Liver (tissue), 8 donors: ENCODE measurements at regions not wholly inside any gene's neighbourhood (a gene's known extent, or its start where the extent isn't known, plus 50 kb on each side); places are given as distances from the start of the nearest gene placed in this dataset.

Source experiments
- DNase-seq: peaks from one replicate; pipeline ENCODE4 v3.0.0-alpha.2; 2017; ENCODE audit warnings: low spot score
- H3K27ac ChIP-seq, 2 donors: one replicate each; pipeline ENCODE4 v1.7.0; 2013; ENCODE audit warnings: inconsistent platforms in 2 of 2, low read length in 2 of 2, control low read depth in 1 of 2, low read depth in 1 of 2, mild to moderate bottlenecking in 1 of 2
- H3K27me3 ChIP-seq, 4 donors: one replicate each; pipeline versions ENCODE4 v1.6.1 to v1.7.0; 2013; ENCODE audit warnings: low read length in 3 of 4, inconsistent platforms in 1 of 4, mild to moderate bottlenecking in 1 of 4, moderate library complexity in 1 of 4; ENCODE audit not compliant: control insufficient read depth in 4 of 4, insufficient read depth in 4 of 4
- H3K36me3 ChIP-seq, 4 donors: one replicate each; pipeline versions ENCODE4 v1.6.1 to v1.7.0; 2013; ENCODE audit warnings: low read length in 3 of 4, mild to moderate bottlenecking in 3 of 4, low read depth in 1 of 4, moderate library complexity in 1 of 4; ENCODE audit not compliant: control insufficient read depth in 4 of 4, insufficient read depth in 3 of 4
- H3K4me1 ChIP-seq, 4 donors: one replicate each; pipeline versions ENCODE4 v1.6.1 to v1.7.0; 2013; ENCODE audit warnings: low read length in 3 of 4, mild to moderate bottlenecking in 3 of 4, moderate library complexity in 1 of 4; ENCODE audit not compliant: control insufficient read depth in 4 of 4, insufficient read depth in 4 of 4
- H3K4me3 ChIP-seq, 3 donors: one replicate each; pipeline versions ENCODE4 v1.6.1 to v1.7.0; 2013; ENCODE audit warnings: low read length in 3 of 3, control low read depth in 1 of 3, low read depth in 1 of 3, mild to moderate bottlenecking in 1 of 3
- H3K9ac ChIP-seq, 2 donors: one replicate each; pipeline ENCODE4 v1.7.0; 2013; ENCODE audit warnings: low read length in 2 of 2, mild to moderate bottlenecking in 2 of 2, moderate library complexity in 2 of 2, control low read depth in 1 of 2, low read depth in 1 of 2
- H3K9me3 ChIP-seq, 4 donors: one replicate each; pipeline versions ENCODE4 v1.6.1 to v1.7.0; 2013; ENCODE audit warnings: low read length in 3 of 4; ENCODE audit not compliant: control insufficient read depth in 4 of 4
- EGR1 ChIP-seq, 2 donors: IDR thresholded peaks; 2 replicates each; pipeline ENCODE4 v1.6.1; 2016 to 2018; ENCODE audit warnings: antibody characterized with exemption in 2 of 2, low read depth in 2 of 2
- FOXA1 ChIP-seq: IDR thresholded peaks from 2 replicates; pipeline ENCODE4 v1.6.1; 2016; ENCODE audit warnings: antibody characterized with exemption
- FOXA2 ChIP-seq: IDR thresholded peaks from 2 replicates; pipeline ENCODE4 v1.6.1; 2016; ENCODE audit warnings: antibody characterized with exemption
- HNF4A ChIP-seq, 2 donors: conservative IDR thresholded peaks; 2 replicates each; pipeline ENCODE4 v1.6.1; 2016; ENCODE audit warnings: antibody characterized with exemption in 2 of 2, mild to moderate bottlenecking in 2 of 2
- HNF4G ChIP-seq: IDR thresholded peaks from 2 replicates; pipeline ENCODE4 v1.6.1; 2016; ENCODE audit warnings: antibody characterized with exemption
- JUND ChIP-seq, 2 donors: IDR thresholded peaks; 2 replicates each; pipeline ENCODE4 v1.6.1; 2016; ENCODE audit warnings: antibody characterized with exemption in 2 of 2
- RAD21 ChIP-seq, 2 donors: IDR thresholded peaks; 2 replicates each; pipeline ENCODE4 v1.6.1; 2016; ENCODE audit warnings: antibody characterized with exemption in 2 of 2, mild to moderate bottlenecking in 2 of 2
- RXRA ChIP-seq, 2 donors: IDR thresholded peaks; 2 replicates each; pipeline ENCODE4 v1.6.1; 2017 to 2018; ENCODE audit warnings: antibody characterized with exemption in 2 of 2, mild to moderate bottlenecking in 1 of 2
- TAF1 ChIP-seq: conservative IDR thresholded peaks from 2 replicates; pipeline ENCODE4 v1.6.1; 2016; ENCODE audit warnings: antibody characterized with exemption, mild to moderate bottlenecking
- YY1 ChIP-seq: IDR thresholded peaks from 2 replicates; pipeline ENCODE4 v1.6.1; 2016; ENCODE audit warnings: antibody characterized with exemption, mild to moderate bottlenecking
- WGBS: extraction: QIAGEN DNeasy Blood & Tissue Kit; methylation state at CpG from one replicate; pipeline ENCODE4 v1.1.7; 2013; 5-methylcytosine and 5-hydroxymethylcytosine counted together
- TF ChIP-seq, protein P1 (sequence below): fragments of 150-350 bp; IDR thresholded peaks from 2 replicates; pipeline ENCODE4 v1.5.1; 2017; ENCODE audit warnings: improper control_type of control experiment, low read depth, low read length; ENCODE audit not compliant: missing input control
- TF ChIP-seq, protein P2 (sequence below): IDR thresholded peaks from 2 replicates; pipeline ENCODE4 v1.6.1; 2016; ENCODE audit warnings: antibody characterized with exemption, mild to moderate bottlenecking
- TF ChIP-seq, protein P3 (sequence below): IDR thresholded peaks from 2 replicates; pipeline ENCODE4 v1.6.1; 2016; ENCODE audit warnings: antibody characterized with exemption
- TF ChIP-seq, protein P4 (sequence below): IDR thresholded peaks from 2 replicates; pipeline ENCODE4 v1.6.1; 2016; ENCODE audit warnings: antibody characterized with exemption
- donor health status: healthy.
- donor health status: healthy.
- donor health status: healthy.
- donor health status: healthy.
- donor health status: healthy.

DNA sequence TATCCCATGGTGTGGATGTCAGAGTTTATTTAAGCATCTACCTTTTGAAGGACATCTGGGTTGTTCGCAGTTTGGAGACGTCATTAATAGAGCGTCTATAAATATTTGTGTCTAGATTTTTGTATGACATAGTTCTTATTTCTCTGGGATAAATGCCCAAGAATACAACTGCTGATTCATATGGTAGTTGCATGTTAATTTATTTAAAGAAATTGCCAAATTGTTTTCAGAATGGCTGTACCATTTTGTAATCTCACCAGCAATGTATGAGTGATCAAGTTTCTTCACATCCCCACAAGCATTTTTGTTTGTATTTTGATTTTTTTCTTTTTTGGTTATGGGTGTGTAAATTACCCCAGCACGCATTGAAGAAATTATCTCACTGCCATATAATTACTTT is 656.9 kb downstream of the NTRK3 start:
- H3K9me3 ChIP-seq, result no peaks in the 10 kb centered on the region
- no peak overlapping the region for H3K9ac ChIP-seq
- no peak for DNase-seq
- no peak for TF ChIP-seq HNF4G
- no peak for TF ChIP-seq YY1
- TF ChIP-seq, protein P1, sequence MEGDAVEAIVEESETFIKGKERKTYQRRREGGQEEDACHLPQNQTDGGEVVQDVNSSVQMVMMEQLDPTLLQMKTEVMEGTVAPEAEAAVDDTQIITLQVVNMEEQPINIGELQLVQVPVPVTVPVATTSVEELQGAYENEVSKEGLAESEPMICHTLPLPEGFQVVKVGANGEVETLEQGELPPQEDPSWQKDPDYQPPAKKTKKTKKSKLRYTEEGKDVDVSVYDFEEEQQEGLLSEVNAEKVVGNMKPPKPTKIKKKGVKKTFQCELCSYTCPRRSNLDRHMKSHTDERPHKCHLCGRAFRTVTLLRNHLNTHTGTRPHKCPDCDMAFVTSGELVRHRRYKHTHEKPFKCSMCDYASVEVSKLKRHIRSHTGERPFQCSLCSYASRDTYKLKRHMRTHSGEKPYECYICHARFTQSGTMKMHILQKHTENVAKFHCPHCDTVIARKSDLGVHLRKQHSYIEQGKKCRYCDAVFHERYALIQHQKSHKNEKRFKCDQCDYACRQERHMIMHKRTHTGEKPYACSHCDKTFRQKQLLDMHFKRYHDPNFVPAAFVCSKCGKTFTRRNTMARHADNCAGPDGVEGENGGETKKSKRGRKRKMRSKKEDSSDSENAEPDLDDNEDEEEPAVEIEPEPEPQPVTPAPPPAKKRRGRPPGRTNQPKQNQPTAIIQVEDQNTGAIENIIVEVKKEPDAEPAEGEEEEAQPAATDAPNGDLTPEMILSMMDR, result no peak
- TF ChIP-seq HNF4A (conservative IDR thresholded peaks at IDR 0.05), result no peak
- TF ChIP-seq FOXA1, result no peak
- no peak for TF ChIP-seq RAD21 (IDR thresholded peaks at IDR 0.05)
- no peak for TF ChIP-seq EGR1 (IDR thresholded peaks at IDR 0.05; ENCODE audit: low read depth in 2 of 2)
- H3K27me3 ChIP-seq, result no peaks in the 10 kb centered on the region
- no peak overlapping the region for H3K4me3 ChIP-seq
- no peaks in the 10 kb centered on the region for H3K36me3 ChIP-seq
- no peak overlapping the region for H3K27ac ChIP-seq
- WGBS, result 89% methylated on average over 4 of the region's 4 CpGs
- H3K4me1 ChIP-seq, result peaks cover 0 to 2% (median 0%) of the 10 kb centered on the region in 4 donors

DNA sequence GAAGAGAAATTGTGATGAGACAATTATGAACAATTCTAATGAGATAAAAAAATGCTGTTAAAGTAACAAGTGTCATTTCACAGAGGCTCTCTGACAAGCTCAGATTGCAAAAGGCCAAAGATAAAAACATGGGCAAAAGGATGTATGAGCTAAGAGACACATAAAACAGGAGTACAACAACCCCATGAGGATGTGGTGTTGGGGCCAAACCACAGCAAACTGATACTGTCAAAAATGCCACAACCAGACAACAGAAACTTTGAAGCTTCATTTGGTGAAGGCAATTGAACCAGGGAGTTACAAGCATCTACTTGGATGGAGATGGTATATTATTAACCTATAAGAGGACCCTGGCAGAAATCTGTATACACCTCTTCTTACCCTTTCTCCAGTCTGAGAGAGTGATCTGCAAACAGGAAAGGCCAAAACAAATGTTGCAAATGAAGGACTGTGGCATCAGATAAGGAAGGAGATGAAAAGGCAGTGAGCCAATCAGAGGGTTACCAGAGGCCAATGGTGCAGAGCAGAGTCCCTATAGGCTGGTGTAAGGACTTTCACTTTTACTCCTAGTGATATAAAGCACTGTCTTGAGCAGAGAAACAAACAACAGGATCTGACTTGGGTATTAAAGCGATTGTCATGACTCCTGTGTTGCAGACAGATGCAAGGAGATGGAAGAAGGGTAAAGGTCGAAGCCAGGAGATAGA is 659.0 kb downstream of the NTRK3 start:
- H3K9me3 ChIP-seq, result peaks cover 0 to 2% (median 0%) of the 10 kb centered on the region in 4 donors
- WGBS, result 52% methylated on average over 2 of the region's 2 CpGs
- no peak for DNase-seq
- H3K27ac ChIP-seq, result no peak overlapping the region
- peaks cover 0 to 2% (median 0%) of the 10 kb centered on the region in 4 donors for H3K4me1 ChIP-seq
- no peaks in the 10 kb centered on the region for H3K27me3 ChIP-seq
- TF ChIP-seq JUND (IDR thresholded peaks at IDR 0.05) (no peak), FOXA2 (no peak), TAF1 (no peak), RXRA (IDR thresholded peaks at IDR 0.05) (no peak), YY1 (no peak), RAD21 (IDR thresholded peaks at IDR 0.05) (no peak)
- TF ChIP-seq, protein P2, sequence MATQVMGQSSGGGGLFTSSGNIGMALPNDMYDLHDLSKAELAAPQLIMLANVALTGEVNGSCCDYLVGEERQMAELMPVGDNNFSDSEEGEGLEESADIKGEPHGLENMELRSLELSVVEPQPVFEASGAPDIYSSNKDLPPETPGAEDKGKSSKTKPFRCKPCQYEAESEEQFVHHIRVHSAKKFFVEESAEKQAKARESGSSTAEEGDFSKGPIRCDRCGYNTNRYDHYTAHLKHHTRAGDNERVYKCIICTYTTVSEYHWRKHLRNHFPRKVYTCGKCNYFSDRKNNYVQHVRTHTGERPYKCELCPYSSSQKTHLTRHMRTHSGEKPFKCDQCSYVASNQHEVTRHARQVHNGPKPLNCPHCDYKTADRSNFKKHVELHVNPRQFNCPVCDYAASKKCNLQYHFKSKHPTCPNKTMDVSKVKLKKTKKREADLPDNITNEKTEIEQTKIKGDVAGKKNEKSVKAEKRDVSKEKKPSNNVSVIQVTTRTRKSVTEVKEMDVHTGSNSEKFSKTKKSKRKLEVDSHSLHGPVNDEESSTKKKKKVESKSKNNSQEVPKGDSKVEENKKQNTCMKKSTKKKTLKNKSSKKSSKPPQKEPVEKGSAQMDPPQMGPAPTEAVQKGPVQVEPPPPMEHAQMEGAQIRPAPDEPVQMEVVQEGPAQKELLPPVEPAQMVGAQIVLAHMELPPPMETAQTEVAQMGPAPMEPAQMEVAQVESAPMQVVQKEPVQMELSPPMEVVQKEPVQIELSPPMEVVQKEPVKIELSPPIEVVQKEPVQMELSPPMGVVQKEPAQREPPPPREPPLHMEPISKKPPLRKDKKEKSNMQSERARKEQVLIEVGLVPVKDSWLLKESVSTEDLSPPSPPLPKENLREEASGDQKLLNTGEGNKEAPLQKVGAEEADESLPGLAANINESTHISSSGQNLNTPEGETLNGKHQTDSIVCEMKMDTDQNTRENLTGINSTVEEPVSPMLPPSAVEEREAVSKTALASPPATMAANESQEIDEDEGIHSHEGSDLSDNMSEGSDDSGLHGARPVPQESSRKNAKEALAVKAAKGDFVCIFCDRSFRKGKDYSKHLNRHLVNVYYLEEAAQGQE, result no peak
- TF ChIP-seq, protein P3, sequence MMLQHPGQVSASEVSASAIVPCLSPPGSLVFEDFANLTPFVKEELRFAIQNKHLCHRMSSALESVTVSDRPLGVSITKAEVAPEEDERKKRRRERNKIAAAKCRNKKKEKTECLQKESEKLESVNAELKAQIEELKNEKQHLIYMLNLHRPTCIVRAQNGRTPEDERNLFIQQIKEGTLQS, result no peak
- TF ChIP-seq, protein P4, sequence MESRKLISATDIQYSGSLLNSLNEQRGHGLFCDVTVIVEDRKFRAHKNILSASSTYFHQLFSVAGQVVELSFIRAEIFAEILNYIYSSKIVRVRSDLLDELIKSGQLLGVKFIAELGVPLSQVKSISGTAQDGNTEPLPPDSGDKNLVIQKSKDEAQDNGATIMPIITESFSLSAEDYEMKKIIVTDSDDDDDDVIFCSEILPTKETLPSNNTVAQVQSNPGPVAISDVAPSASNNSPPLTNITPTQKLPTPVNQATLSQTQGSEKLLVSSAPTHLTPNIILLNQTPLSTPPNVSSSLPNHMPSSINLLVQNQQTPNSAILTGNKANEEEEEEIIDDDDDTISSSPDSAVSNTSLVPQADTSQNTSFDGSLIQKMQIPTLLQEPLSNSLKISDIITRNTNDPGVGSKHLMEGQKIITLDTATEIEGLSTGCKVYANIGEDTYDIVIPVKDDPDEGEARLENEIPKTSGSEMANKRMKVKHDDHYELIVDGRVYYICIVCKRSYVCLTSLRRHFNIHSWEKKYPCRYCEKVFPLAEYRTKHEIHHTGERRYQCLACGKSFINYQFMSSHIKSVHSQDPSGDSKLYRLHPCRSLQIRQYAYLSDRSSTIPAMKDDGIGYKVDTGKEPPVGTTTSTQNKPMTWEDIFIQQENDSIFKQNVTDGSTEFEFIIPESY, result no peak
- TF ChIP-seq, protein P1, result no peak
- H3K4me3 ChIP-seq, result no peak overlapping the region
- H3K36me3 ChIP-seq, result no peaks in the 10 kb centered on the region
- no peak overlapping the region for H3K9ac ChIP-seq
